HG03095 (cell line): ENCODE measurements at regions not wholly inside any gene's neighbourhood (a gene's known extent, or its start where the extent isn't known, plus 50 kb on each side); places are given as distances from the start of the nearest gene placed in this dataset.

Experiments used
- ATAC-seq: cut with Tn5 transposase; IDR thresholded peaks from one replicate; pipeline ENCODE4 v1.9.1; 2021; ENCODE audit warnings: moderate library complexity; ENCODE audit not compliant: unreplicated experiment

DNA sequence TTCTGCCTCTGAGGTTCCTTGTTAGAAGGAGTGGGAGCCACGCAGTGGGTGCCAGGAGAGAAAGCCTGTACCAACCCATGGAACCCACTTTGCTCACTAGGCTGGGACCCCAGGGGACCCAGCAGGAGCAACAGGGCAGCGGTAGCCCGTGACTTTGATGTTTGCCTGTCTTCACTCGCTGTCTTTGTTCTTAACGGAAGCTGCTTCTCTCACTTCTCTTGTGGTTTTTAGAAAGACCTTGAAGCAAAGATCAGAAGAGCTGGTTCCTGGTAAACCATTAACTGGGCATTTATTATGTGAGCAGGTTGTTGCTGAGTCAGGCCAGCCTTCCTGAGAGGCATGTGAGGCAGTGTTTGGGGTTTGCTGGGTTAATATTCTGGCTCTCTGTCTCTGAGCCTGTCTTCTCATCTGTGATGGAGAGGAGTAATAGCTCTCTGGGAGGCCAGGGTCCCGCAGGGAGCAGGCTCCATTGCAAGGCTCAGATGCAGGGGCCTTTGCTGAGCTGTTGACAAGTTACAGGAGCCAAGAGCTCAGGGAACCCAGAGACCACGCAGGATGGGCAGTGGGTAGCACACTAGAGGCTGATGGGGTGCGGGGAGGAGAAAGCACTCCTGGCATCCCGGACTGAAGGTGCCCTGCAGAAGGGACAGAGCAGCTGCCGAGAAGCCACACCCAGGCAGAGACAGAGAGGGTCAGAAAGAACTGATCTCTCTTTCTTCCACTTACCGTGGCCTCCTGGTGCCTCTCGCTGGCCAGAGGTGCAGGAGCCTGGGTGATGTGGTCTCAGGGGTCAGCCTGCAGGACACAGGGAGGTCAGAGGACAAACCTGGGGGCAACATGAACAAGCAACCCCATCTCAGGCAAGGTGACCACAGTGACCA lies 367.5 kb upstream of the C1orf174 start:
- peak; percentile 79 for ATAC-seq

DNA sequence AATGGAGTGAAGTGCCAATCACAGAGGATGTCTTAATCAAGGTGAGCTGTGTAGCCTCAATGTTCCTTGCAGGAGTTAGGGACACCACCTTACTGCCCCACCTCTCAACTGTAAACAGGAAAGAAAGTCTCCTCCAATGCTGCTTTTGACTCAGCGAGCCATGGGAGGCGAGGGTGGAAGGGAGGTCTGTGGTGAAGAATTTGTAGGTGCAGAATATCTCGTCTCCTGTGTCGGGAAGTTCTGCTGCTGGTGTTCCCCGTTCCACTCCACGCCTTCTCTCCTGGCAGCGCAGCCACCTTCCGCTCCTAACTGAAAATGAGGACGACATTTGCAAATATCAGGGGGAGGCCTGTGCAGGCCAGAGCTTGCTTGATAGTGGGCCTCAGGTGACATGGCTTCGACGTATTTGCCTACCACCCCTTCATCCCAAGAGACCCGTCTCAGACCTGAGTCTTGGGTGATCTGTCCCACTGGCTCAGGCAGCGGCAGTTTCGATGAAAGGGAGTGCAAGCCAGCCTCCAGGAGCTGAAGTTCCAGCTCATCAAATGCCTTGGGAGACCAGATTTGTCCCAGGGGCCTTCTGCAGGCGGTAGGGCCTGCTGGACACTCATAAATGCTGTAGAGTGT lies 368.3 kb upstream of the C1orf174 start:
- ATAC-seq = no peak

DNA sequence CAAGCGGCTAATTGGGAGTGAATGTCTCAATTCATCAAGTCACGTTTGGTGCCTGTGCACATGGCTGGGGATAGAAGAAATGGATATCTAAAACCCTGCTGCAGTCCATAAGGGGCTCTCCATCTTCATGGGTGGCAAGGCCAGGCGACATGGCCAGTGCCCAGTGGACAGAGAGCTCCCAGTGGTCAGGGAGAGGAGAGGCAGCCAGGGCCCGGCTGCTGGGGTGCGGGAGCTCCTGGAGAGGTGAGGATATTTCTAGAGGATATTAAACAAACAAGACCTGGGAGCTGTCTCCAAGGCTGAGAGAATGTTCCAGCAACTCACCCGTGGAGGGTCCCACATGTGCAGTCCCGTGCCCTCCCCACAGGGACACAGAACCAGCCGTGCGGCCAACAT lies 368.8 kb upstream of the C1orf174 start:
- no peak for ATAC-seq

- ATAC-seq = no peak
These were observed 369.3 kb upstream of the C1orf174 start for GRCh38 chr1:4269330-4269729.

GRCh38 chr1:4269952-4270570 lies 370.0 kb upstream of the C1orf174 start:
- no peak for ATAC-seq

- ATAC-seq = no peak
These were observed 370.7 kb upstream of the C1orf174 start for GRCh38 chr1:4270651-4271337.

DNA sequence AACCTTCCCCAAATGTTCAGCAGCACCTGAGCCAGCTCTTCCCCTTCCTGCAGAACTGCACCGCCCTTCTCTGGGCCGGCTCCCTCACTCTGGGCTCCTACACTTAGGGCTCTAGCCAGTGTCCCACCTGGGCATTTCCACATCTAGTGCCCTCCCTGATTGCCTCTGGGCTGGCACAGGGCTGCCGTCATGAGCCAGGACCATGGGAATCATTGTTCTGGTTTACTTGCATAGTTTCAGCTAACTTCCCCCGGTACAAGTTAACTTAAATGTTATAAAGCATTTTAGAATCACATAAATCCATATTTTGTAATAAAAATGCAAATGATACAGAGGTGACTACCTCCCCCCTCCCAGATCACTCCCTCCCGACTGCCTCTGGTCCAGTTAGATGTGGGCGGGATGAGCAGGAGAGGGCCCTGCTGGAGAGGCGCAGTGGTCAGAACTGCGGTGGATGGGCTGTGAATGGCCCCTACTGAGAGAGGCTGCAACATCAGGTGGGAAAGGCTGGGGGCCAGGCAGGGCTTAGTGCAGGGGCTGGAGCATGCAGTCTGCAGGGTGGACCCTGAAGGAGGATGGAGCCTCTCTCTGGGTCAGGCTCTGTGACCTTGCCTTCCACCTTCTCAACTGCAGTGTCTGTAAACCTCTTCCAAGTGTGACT lies 371.4 kb upstream of the C1orf174 start:
- no peak for ATAC-seq

DNA sequence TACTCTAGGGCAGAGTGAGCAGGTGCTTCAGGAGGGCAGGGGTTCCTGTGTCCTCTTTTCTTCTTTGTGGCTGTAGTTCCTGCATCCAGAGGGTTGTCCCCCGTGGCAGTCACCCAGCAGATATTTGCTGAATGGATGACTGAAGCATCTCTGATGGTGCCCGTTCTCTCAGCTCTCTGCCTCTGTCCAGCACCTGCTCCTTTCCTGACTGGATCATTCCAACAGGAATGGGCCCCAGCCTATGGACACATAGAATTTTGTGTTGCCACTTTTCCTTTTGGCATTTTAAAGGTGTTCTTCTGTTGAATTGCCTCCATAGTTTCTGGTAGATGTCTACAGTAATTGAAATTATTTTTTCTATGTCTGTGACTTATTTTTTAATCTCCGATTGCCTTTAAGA lies 372.5 kb upstream of the C1orf174 start:
- ATAC-seq = no peak

GRCh38 chr1:4273243-4273642 lies 373.2 kb upstream of the C1orf174 start:
- ATAC-seq = no peak

- ATAC-seq = no peak
These were observed 373.7 kb upstream of the C1orf174 start for GRCh38 chr1:4273747-4274146.

GRCh38 chr1:4275083-4275482 lies 375.0 kb upstream of the C1orf174 start:
- no peak for ATAC-seq

GRCh38 chr1:4276238-4276637 lies 376.2 kb upstream of the C1orf174 start:
- no peak for ATAC-seq

- ATAC-seq = no peak
These were observed 376.8 kb upstream of the AJAP1 start for GRCh38 chr1:4277598-4277997.

- no peak for ATAC-seq
These were observed 369.4 kb upstream of the AJAP1 start for GRCh38 chr1:4284976-4285375.

GRCh38 chr1:4292861-4293260 lies 361.5 kb upstream of the AJAP1 start:
- ATAC-seq = no peak

DNA sequence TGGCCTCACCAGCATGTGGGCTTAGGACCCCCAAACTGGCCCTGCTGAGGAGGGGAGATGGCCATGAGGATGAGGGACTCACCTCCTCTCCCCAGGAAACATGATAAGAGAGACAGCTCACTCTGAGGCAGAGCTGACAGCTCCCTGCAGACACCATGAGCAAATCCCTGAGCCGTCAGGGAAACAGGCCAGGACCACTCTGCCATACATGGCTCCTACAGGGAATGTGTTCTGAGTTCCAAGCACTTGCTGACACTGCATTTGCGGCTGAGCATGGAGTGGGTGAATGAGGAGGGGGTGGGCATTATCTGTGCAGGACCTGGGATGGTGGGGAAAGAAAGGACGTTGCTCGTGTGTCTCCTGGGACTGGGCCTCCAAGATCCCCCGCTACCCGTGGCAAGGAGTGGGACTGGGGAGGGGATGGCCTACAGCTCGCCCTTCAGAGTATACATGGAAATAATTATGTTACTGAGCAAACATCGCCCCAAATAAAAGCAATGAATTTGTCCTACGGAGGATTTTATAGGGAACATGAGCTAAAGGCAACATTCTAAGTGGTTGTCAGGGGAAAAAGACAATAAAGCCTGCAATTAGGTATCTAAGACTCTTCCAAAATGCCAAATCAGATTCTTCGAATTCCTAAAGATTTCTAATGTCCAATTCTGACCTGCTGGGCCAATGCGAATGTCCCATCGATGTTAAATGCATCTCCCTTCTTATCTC lies 355.9 kb upstream of the AJAP1 start:
- no peak for ATAC-seq

DNA sequence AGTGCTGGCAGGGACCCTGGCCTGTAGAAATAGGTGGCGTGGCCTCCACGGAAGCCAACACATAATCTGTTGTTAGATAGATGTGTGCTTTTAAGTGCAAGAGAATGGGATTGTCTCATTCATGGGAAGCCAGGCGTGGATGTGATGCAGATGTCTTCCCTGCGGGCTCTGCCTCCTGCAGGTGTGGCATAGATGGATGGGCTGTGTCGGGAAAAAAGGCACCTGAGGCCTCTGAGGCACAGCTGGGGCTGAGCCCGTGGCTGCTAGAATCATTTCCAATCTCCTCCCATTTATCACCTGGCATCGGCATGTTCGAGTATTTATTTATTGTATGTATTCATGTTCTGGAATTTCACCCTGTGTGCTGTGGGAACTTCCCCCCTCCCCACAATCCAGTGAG lies 353.4 kb upstream of the AJAP1 start:
- ATAC-seq = no peak

- no peak for ATAC-seq
These were observed 351.1 kb upstream of the AJAP1 start for GRCh38 chr1:4303303-4303702.

DNA sequence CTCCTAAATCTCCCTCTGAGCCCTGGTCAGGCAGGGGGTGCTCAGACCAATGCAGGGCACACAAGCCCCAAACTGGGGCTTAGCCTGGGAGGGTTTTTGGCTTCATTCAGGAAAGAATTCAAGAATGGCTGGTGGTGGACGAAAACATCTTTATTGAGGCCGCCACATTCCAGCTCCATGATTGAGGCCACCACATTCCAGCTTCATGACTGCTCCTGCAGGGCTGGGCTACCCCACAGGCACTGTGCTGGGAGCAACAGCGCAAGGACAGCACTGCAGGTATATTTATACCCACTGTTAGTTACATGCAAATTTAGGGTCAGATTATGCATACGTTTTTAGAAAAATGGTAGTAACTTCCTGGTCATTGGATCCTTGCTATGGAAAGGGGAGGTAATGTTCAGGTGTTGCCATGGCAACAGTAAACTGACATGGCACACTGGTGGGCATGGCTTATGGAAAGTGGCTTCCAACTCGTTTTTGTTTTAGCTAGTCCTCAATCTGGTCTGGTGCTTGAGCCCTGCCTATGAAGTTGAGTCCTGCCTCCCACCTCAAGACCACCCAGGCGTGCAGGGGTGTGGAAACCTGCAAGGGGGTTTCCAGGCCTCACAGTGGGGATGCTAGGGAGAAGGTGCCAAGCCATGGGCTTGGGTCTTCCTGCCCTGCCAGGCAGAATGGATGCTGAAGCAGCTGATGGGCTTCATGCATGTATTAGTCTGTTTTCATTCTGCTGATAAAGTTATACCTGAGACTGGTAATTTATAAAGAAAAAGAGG lies 348.7 kb upstream of the AJAP1 start:
- ATAC-seq = no peak
